DND-41 (cell line): ENCODE measurements at regions not wholly inside any gene's neighbourhood (a gene's known extent, or its start where the extent isn't known, plus 50 kb on each side); places are given as distances from the start of the nearest gene placed in this dataset.

ENCODE experiments used
- ATAC-seq: fragments of 200-7000 bp; cut with Tn5 transposase; 3 replicates; pipeline ENCODE4 v1.9.1; 2021; ENCODE audit warnings: low read depth; ENCODE audit not compliant: insufficient read depth
- DNase-seq: peaks from one replicate; pipeline ENCODE4 v3.0.0-alpha.2; 2020
- H2AFZ ChIP-seq: 2 replicates; pipeline ENCODE4 v1.6.0; 2012; ENCODE audit warnings: low read depth, low read length
- H3K27ac ChIP-seq: 2 replicates; pipeline ENCODE4 v1.5.1; 2012; ENCODE audit warnings: low read length, inconsistent platforms
- H3K27me3 ChIP-seq: fragments of 200-600 bp; sonication (generic); 2 replicates; pipeline ENCODE4 v1.6.0; 2012; ENCODE audit warnings: low read length, mild to moderate bottlenecking, inconsistent platforms; ENCODE audit not compliant: insufficient read depth, poor library complexity
- H3K36me3 ChIP-seq: 2 replicates; pipeline ENCODE4 v1.5.1; 2012; ENCODE audit warnings: low read length, inconsistent platforms; ENCODE audit not compliant: insufficient read depth
- H3K4me1 ChIP-seq: 2 replicates; pipeline ENCODE4 v1.5.1; 2012; ENCODE audit warnings: mild to moderate bottlenecking, low read length; ENCODE audit not compliant: insufficient read depth
- H3K4me2 ChIP-seq: 2 replicates; pipeline ENCODE4 v1.6.0; 2012; ENCODE audit warnings: mild to moderate bottlenecking, moderate library complexity, low read length, inconsistent platforms; ENCODE audit not compliant: insufficient read depth
- H3K4me3 ChIP-seq, 2 experiments: fragments of 200-600 bp in 1 of 2; shearing (Covaris generic) in 1 of 2; 2 replicates each; pipeline ENCODE4 v1.5.1; 2012 to 2016; ENCODE audit warnings: inconsistent platforms in 2 of 2, low read length in 2 of 2, mild to moderate bottlenecking in 2 of 2, low read depth in 1 of 2, moderate library complexity in 1 of 2
- H3K79me2 ChIP-seq: 2 replicates; pipeline ENCODE4 v1.6.0; 2012; ENCODE audit warnings: low read length, inconsistent platforms; ENCODE audit not compliant: insufficient read depth
- H3K9ac ChIP-seq: 2 replicates; pipeline ENCODE4 v1.6.0; 2012; ENCODE audit warnings: low read depth, mild to moderate bottlenecking, inconsistent platforms, low read length, moderate library complexity
- H3K9me3 ChIP-seq: 2 replicates; pipeline ENCODE4 v1.5.1; 2012; ENCODE audit warnings: low read length, moderate library complexity, mild to moderate bottlenecking, inconsistent platforms; ENCODE audit not compliant: insufficient read depth, severe bottlenecking
- H4K20me1 ChIP-seq: 2 replicates; pipeline ENCODE4 v1.6.0; 2012; ENCODE audit warnings: low read length; ENCODE audit not compliant: insufficient read depth
- EZH2 ChIP-seq: IDR thresholded peaks from 3 replicates; pipeline ENCODE4 v1.6.1; 2012; ENCODE audit warnings: borderline replicate concordance, low read depth, mild to moderate bottlenecking, moderate library complexity, low read length, inconsistent platforms; ENCODE audit not compliant: severe bottlenecking
- TF ChIP-seq, protein P1 (sequence below): IDR thresholded peaks from 2 replicates; pipeline ENCODE4 v1.5.1; 2012; ENCODE audit warnings: borderline replicate concordance, low read length, moderate library complexity, mild to moderate bottlenecking; ENCODE audit not compliant: poor library complexity, severe bottlenecking; ENCODE audit errors: extremely low read depth

DNA sequence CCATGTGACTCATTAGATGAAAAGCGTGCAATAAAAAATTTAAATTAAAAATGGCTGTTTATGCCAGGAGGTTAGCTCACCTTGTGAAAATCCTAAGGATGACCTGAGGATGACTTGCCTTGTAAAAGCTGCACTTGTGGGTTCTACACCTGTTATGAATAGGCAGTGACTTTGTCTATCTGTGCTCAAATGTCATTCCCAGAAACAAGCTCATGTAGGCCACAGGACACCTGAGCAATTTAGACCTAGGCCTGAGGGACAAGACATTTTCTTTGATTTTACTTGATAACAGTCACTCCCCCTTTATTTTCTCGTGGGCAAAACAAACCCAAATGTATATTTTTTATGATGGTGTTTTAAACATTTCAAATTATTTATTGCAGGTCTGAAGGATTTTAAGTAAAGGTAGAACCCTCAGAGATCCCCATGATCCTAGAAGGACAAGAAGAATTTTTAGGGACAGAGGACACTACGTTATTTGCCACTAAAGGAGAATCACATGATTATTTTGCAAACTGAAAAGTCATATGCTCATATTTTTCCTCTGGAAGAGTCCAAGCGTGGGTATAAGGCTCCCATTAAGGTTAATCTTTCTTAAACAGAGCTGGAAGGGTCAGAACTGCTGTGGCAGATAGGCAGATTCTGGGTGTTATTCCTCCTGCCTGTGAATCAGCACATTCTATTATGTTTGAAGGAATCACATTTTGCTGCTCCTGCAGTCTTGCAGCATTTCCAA, 277.5 kb upstream of the MAN1A1 start:
- H3K9ac ChIP-seq = no peak overlapping the region
- no peak overlapping the region for H3K4me3 ChIP-seq
- no peaks in the 10 kb centered on the region for H3K36me3 ChIP-seq
- H4K20me1 ChIP-seq = no peaks in the 10 kb centered on the region
- TF ChIP-seq EZH2 = no peak
- TF ChIP-seq, protein P1, sequence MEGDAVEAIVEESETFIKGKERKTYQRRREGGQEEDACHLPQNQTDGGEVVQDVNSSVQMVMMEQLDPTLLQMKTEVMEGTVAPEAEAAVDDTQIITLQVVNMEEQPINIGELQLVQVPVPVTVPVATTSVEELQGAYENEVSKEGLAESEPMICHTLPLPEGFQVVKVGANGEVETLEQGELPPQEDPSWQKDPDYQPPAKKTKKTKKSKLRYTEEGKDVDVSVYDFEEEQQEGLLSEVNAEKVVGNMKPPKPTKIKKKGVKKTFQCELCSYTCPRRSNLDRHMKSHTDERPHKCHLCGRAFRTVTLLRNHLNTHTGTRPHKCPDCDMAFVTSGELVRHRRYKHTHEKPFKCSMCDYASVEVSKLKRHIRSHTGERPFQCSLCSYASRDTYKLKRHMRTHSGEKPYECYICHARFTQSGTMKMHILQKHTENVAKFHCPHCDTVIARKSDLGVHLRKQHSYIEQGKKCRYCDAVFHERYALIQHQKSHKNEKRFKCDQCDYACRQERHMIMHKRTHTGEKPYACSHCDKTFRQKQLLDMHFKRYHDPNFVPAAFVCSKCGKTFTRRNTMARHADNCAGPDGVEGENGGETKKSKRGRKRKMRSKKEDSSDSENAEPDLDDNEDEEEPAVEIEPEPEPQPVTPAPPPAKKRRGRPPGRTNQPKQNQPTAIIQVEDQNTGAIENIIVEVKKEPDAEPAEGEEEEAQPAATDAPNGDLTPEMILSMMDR = no peak
- no peak overlapping the region for H3K27ac ChIP-seq
- ATAC-seq (no peak), DNase-seq (no peak)
- no peaks in the 10 kb centered on the region for H3K27me3 ChIP-seq
- H3K79me2 ChIP-seq = no peaks in the 10 kb centered on the region
- H3K4me1 ChIP-seq = peaks cover 4% of the 10 kb centered on the region; the same call in 1 of the 2 replicates
- H3K9me3 ChIP-seq = no peaks in the 10 kb centered on the region
- no peak overlapping the region for H2AFZ ChIP-seq
- no peak overlapping the region for H3K4me2 ChIP-seq

GRCh38 chr6:119620846-119621555, 271.4 kb upstream of the MAN1A1 start:
- TF ChIP-seq, protein P1 = no peak
- no peak for TF ChIP-seq EZH2
- H3K4me1 ChIP-seq = no peaks in the 10 kb centered on the region
- no peak overlapping the region for H2AFZ ChIP-seq
- no peak for ATAC-seq
- H3K4me3 ChIP-seq = no peak overlapping the region
- no peak for DNase-seq
- no peaks in the 10 kb centered on the region for H3K9me3 ChIP-seq
- no peaks in the 10 kb centered on the region for H4K20me1 ChIP-seq
- H3K27me3 ChIP-seq = no peaks in the 10 kb centered on the region
- no peaks in the 10 kb centered on the region for H3K79me2 ChIP-seq
- H3K27ac ChIP-seq = no peak overlapping the region
- H3K36me3 ChIP-seq = no peaks in the 10 kb centered on the region
- no peak overlapping the region for H3K4me2 ChIP-seq
- no peak overlapping the region for H3K9ac ChIP-seq

- DNase-seq (no peak), ATAC-seq (no peak)
- Histone ChIP-seq H3K4me3 (no peak overlapping the region), H3K4me1 (0 out of 2 replicates have a peak, but pooled peaks cover 6% of the 10 kb centered on the region), H3K9me3 (no peaks in the 10 kb centered on the region), H3K9ac (no peak overlapping the region), H3K36me3 (no peaks in the 10 kb centered on the region), H3K27me3 (no peaks in the 10 kb centered on the region), H3K27ac (no peak overlapping the region), H4K20me1 (no peaks in the 10 kb centered on the region), H2AFZ (no peak overlapping the region), H3K79me2 (no peaks in the 10 kb centered on the region), H3K4me2 (no peak overlapping the region)
- no peak for TF ChIP-seq EZH2
- TF ChIP-seq, protein P1 = no peak
Observed at GRCh38 chr6:119614138-119614537, 264.6 kb upstream of the MAN1A1 start.
